Activated naive CD4-positive, alpha-beta T cell treated with Interleukin-2 at 50 U/mL for 16 hours (primary cell): ENCODE measurements at regions not wholly inside any gene's neighbourhood (a gene's known extent, or its start where the extent isn't known, plus 50 kb on each side); places are given as distances from the start of the nearest gene placed in this dataset.

ENCODE experiments used
- DNase-seq: peaks from one replicate; pipeline ENCODE4 v3.0.0-alpha.2; 2020

DNA sequence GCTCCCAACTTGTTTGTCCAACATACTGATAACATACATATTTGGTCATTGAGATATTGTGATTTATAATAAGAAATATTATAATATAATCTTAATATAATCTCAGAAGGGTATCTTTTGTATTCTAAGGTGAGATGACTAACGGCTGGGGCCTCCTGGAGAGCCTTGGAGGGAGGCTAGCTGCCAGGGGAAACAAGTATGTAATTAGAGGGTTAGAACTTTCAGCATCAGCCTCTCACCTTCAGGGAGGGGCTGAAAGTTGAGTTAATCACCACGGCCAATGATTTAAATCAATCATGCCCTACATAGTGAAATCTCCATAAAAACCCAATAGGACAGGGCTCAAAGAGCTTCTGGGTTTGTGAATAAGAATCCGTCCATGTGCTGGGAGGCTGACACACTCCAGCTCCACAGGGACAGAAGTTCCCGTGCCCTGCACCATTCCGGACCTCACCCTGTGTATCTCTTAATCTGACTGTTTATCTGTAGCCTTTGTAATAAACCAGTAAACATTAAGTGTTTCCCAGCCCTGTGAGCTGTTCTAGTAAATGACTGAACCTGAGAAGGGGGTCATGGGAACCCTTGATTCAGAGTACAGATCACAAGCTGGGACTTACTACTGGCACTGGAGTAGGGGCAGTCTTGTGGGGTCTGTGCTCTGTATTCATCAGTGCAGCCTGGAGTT lies 86.3 kb upstream of the STEAP1B start:
- DNase-seq, result no peak

DNA sequence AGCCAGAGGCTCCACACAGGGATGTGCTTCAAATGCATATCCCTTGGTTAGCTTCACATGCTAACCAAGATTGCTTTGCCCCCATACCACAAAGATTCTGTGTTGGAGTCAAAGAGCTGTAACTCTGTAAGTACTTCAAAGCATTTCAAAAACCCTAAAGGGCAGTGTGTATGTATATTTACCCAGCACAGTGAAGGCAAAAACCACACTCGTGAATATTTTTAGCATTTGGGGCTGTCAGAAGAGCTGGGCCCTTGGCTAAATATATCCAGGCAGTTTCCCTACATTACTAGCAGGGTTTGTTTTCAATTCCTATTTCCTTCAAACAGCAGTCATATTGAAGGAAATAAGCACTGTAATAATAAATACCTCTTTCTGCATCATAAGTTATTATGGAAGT lies 84.2 kb upstream of the STEAP1B start:
- DNase-seq, result no peak

DNA sequence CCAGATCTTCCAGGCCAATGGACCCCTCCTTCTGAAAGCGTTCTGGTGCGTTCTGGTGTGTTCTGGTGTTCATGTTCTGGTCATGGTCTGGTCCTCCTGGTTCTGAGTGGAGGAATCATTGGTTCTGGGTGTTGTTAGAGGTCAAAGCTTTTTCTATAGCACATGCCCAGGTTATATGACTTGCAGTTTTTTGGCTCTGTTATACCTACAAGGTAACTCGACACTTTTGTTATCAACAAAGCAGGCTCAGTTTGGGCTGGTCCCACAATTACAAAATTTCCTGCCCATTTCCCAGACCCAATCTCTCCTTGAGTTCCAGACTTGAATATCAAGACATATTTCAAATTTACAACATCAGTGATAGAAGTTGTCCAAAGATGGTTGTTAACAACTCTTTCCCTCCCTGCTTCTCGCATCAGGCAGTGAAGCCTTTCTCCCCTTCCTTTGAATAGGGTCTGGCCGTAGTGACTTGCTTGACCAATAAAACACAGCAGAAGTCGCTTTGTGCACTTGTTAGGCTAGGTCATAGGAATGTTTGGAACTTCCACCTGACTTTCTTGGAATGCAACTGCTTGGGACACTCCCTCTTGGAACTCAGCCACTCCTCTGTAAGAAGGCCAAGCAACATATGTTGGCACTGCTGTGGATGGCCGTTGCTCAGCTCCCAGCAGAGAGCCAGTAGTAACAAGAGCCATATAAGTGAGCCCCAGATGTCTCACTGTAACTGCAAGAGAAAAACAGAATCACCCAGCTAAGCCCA lies 83.1 kb upstream of the STEAP1B start:
- no peak for DNase-seq

DNA sequence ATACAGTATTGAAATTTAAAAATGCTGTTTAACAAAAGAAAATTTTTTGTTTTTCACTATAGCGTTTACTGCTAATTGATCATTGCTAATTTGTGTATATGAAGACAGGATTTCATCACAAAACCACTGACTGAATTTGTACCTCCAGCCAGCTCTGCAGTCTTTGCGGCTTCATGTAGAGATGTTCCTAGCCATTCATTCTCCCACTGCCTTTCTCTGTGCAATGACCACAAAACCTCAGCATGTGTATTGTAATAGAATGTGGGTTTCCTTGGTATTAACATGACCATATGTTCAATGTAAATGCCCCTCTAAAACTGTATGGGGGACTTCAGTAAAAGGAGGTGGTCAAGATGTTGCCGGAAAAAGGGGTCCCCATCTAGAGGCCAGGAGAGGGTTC lies 81.1 kb upstream of the STEAP1B start:
- no peak for DNase-seq

DNA sequence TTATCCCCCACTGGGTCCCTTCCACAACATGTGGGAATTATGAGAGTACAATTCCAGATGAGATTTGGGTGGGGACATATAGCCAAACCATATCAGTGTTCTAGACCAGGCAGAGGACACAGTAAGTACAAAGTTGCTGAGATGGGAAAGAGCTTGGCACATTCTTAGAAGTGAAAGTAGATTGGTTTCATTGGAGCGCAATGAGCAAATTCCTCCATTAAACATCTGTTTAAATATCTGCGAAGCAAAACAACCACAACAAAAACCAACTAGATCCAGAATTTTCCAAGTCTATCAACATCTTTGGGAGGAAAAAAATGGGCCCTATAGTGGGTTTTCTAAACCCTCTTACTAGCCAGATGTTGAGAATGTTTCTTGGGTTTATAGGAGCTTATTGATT lies 80.0 kb upstream of the STEAP1B start:
- DNase-seq, result no peak

DNA sequence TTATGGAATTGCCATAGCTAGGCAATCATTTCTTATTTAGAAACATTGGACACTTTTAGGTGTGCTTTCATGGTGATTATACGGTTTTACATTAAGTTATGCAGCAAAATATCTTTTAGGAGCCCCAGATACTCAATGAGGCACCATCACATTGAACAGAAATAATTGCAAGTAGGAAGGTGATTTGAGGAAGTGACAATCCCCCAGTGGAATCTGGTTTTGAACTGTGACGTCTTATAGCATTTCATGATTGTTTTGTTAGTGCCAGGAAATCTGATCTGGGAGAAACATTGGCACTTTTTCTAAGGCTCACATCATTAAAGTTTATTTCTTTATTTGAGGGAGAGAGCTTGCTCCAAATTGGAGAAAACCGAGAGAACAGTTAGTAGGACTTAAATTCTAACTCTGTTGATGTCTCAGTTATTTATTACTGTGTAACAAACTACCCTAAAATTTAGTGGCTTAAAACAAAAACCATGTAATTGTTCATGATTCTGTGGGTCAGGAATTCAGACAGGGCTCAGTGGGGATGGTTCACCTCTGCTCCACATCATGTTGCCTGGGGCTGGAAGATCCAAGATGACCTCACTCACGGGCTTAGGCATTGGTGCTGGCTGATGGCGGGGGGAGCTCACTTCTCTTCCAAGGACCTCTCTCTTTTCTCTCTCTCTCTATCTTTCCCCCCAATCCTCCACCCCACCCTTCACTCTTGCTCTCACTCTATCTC lies 78.2 kb upstream of the STEAP1B start:
- no peak for DNase-seq

DNA sequence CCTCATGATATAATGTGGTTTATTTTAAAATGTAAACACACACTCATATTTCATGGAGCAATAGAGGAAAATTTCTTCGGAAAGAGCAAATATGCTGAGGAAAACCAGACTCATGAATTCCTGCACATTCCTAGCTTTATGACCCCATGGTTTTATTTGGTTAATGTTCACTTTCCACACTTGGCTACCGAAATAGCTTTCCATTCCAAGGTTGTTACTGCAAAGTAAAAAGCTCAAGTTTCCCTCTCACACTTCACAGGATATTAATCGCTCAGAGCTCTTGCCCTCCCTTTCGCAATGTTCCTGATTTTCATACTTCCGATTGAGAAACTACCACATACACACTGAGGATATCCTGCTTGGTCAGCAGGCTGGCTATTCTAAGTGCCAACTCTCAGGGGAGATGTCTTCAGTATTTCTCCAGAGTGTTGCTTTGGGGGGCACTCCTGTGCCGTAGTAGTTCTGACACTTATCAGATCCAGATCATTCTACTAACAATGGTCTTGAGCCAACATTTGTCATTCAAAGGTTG lies 77.5 kb upstream of the STEAP1B start:
- DNase-seq, result no peak

DNA sequence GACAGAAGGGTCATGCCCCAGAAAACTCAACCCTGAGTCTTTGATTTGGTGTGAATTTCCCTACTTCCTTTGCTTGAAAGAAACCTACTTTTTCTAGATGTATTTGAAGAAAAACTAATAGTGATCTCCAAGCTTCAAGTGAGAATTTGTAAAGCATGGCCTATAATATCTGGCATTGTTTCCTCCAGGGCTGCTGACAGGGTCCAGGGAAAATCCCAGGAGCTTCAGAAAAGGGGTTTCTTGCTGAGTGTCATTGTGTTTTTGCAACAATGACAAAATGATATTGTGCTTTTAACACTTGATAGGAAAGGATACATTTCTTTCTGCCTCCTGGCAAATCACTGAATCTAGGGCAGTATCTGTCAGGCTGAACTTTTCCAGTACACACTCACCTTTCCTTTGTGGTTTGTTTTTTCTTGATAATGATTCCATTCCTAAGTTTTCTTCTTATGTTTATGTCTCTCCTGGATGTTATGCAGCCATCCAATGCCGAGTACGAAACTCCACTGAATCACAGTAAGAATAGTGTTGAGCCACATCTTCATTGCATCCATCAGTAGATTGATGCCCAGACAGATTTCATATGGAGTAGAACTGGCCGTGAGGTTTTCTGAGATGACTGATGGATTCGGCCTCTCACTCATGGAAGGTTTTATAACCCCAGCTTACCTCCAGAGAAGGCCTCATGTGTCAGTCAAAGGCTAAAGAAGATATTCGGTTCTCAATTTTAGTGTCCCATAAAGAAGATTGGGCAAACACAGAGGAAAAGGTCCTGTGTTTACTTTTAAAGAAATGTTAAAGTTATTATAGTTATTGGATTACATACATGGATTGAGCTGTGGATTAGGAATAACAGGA lies 76.9 kb upstream of the STEAP1B start:
- no peak for DNase-seq

DNA sequence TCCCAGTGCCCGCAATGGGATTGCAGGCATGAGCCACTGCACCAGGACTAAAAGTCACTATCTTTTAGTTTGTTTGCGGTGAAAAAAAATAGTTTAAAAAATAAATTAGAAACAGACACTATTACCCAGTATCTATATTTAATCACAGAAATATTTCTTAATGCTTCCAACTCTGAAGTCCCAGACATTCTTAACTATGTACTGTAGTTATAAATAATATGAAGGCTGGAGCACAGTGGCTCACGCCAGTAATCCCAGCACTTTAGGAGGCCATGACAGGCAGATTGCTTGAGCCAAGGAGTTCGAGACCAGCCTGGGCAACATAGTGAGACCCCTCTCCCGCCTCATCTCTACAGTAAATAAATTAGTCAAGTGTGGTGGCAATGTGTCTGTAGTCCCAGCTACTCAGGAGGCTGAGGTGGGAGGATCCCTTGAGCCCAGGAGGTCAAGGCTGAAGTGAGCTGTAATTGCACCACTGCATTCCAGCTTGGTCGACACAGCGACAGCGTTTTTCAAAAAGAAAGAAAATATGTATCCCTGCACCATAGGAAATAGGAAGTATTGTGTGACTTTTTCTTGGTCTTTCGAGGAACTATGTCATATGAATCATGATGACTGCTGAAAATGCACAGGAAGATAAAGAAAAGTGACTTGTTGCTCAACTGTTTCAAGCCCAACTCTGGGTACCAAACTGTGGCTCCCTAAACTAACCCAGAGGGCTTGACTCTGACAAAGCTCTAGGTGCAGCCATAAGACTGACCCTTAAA lies 74.9 kb upstream of the STEAP1B start:
- no peak for DNase-seq

DNA sequence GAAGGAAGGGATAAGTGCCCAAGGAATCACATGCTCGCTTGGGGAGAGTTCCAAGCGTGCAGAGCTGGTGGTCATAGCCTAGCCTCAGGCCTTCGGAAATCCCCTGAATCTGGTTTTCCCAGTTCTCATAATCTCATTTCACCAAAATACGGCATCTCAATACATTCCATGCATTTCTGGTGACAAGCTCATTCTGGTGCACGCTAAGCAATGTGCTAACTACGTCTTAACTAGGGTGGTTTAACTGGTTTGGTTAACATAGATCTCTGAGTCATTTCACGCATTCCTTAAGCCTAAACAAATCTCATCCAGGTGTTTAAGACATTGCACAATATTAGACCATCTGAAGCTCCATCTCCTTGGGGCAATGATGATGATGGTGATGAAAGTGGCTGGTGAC lies 72.9 kb upstream of the STEAP1B start:
- no peak for DNase-seq

DNA sequence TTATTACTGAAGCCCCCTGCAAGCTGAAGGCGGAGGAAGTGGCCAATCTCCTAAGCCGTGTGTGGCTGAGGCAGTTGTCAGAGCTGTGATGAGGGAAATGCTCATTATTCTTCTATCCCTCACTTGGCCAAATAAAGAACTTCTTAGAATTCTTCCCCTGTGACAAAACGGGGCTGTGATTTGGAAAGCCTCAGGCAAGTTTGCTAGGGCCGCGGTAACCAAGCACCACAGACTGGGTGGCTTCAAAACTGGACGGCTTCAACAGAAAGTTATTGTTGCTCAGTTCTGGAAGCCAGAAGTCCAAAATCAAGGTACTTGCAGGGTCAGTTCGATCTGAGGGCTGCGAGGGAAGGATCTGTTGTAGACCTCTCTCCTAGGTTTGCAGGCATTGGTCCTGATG lies 72.3 kb upstream of the STEAP1B start:
- no peak for DNase-seq

DNA sequence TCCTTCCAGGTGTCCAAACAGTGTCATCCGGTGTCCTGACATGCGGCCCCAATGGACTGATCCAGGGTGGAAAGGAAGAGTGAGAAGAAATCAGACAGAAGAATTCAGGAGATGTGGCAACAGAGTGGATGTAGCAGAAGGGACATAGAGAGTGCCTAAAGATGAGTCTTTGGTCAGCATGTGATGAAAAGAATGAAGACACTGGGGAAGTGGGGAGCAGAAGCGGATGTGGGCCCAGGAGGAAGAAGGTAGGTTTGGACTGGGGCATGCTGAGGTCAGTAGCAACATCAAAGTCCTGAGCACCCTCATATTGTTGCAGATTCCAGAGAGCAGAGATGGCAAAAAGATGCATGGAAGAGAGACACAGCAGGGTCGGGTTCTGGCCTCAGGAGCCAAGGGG lies 71.8 kb upstream of the STEAP1B start:
- DNase-seq, result no peak

DNA sequence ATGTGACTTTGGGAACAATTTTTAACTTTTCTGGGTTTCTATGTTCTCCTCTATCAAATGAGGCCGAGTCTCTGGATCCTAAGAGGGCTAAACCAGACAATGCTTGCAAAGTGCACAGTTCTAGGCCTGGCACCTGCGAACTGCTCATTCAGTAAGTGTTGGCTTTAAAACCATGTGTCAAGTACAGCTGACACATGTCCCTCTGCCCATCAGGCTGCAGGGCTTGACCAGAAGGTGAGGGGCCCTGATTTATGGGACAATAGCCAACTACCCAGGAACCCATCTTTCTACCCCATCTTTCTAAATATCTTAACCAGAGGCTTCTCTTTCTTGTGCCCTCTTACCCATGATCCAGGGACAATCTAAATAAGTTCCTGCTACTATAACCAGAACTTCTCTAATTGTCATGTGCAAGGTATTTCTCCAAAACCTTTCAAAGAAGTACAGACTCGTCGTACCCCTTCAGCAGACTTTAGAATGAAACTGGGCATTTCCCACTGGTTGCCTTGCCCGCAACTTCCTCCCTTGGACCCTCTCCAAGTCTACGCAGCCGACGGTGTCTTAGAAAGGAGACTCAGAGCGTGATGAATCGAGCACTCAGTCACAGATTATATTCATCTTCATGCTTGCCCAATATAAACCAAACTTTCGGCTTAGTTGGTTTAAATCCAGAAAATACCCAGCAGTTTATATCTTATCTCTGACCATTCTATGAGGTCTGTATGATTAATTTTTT lies 69.8 kb upstream of the STEAP1B start:
- no peak for DNase-seq

DNA sequence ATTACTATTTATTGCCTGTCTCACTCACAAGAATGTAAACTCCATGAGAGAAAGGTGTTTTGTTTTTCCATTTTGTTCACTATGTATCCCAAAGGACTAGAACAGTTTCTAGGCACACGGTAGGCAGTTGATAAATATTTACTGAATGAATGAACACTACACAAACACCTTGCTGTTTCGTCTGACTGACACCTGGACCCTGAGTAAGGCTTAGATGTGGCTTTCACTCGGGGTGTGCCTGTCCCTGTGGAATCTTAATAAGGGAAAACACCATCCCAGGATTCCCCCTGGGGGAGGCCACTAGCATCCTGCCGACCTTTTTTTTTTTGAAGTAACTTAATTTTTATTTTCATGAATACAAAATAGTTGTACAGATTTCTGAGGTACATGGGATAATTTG lies 66.6 kb upstream of the STEAP1B start:
- no peak for DNase-seq

DNA sequence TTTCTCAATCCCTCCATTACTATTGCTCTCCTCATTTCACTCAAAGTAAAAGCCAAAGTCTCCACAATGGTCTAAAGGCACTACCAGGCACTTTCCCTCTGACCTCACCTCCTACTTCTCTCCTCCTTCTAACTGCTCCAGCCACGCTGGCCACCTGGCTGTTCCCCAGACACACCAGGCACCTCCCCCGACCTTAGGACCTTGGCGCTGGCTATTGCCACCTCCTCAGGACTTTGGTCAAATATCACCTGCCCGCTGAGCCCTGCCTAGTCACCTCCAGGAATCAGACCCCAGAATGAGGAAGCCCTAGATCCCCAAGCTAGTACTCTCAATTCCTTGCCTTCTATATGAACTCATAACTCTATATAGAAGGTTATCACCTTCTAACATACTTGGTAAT lies 66.2 kb upstream of the STEAP1B start:
- no peak for DNase-seq

DNA sequence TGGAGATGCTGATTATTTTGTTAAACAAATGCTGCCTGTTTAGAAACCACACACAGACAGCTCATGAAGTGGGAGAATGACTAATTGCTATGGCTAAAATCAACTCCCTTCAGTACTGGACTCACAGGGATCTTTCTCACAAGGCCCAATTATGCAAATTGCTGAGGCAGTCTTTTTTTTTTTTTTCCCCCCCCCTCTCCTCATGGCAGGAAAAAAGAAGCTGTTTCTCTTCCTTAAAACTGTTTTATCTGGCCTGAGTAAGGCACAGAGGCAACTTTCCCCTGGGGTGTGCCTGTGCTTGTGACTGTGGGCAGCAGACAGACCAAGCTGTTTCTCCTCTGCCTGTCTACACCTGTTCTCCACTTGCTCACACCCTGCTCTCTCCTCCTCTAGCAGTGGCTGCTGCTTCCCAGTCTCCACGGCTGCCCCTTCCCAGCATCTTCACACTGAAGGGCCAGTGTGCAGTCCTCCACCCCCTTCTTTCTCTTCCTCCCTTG lies 65.4 kb upstream of the STEAP1B start:
- no peak for DNase-seq

DNA sequence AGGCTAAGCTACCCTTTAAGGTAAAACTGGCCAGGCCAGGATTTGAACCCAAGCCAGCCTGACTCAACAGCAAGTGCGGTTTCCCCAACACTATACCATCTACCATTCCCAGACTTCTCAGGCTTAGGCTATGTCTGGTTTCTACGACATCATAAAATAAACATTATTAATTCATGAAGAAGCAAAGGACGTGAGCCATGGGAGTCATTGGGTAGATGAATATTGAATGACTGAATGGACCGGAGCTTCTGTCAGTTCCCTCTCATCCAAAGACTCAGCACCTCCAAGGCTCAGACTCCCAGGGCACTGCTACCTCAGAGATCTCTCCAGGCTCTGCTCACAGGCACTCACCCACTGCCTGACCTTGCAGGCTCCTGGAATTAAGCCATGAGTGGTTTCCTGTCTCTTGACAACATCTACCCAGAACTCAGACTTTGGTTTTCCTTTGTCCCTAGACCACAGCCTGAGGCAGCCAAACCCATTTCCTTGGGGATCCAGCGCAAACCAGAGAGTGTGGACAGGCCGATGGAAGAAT lies 64.6 kb upstream of the STEAP1B start:
- no peak for DNase-seq

DNA sequence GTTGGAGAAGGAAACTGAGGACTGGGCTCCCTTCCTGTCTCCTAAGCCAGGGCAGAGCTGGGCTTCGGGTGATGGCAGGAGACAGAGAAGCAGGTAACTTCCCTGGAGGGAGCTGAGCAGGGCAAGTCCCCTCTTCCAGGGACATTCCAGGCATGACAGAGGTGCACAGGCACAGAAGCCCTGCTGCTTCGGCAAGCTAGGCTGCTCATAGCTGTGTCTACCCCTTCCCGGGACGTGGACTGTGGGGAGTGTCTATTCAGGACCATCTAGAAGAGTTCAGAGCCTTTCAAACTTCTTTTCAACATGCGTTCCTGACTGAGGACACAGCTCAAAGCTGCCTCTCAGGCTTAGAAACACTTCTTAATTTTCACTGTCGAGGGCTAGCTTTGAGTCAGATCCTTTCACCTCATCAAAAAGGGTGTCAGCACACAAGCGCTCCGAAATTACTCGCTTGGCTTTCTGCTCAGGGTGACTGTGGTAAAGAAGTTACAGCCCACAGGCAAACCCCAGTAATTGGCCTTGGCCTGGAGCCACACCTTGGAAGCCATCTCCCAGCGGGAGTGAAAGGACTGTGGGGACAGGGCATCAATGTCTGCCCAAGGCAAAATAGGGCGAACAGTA lies 63.7 kb upstream of the STEAP1B start:
- peak; percentile 41 for DNase-seq

DNA sequence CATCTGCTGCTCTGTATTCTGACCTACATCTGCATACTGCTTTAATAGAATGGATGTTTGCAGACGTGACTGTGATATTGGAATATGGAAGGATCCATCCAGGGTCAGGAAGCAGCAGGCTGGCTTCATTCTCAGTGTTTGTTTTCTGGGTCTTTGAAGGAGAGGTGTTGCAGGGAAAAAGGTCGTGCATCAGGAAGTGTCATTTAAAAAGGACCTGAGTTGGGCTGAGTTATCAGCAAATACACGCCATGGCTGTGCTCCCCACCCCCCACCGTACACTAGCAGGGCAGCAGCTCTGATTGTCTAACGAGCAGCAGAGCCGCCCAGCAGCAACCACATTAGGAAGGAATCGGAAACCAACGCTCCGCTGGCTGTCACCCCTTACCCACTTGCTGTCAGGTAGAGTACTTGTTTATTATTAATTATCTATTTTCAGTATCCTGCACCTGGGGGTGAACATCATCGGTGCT lies 63.1 kb upstream of the STEAP1B start:
- DNase-seq, result peak; percentile 18

DNA sequence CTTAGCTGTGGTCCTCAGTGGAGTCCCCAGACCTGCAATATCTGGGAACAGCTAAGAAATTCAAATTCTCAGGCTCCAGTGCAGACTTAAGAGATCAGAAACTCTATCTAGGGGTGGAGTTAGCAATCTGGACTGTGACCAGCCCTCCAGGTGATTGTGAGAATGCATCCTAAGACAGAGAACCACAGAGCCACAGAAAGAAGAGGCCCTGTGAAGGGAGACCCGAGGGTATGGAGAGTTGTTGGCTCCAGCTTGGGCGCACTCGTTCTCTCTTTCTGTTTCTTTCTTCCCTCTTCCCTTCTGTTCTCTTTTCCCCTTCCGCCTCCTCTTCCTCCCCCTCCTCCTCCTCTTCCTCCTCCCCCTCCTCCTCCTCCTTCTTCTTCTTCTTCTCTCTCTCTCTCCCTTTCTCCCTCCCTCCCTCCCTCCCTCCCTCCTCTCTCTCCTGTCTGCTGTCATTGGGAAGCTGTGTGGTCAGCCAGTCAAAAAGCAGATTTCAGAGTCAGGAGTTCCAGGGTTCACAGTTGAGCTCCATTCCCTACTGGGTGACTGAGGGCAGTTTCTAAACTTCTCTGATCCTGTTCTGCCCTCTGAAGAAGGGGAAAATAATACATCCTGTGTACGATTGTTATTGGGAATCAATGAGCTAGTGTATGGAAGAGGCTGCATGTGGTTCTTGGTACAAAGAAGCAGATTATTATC lies 62.1 kb upstream of the STEAP1B start:
- DNase-seq, result no peak
